ENCODE measurements at regions not wholly inside any gene's neighbourhood (a gene's known extent, or its start where the extent isn't known, plus 50 kb on each side); places are given as distances from the start of the nearest gene placed in this dataset.
"Not testable (repeated sequence)": the region's sequence is repeated elsewhere in the genome, so short reads cannot be mapped to it uniquely, and the experiment has no call there.

GRCh38 chr21:18138507-18138906, 106.1 kb upstream of the CHODL start:
- no peak for DNase-seq (ENCODE audit: low read depth)
- TF ChIP-seq CTCF (IDR thresholded peaks at IDR 0.05; ENCODE audit: control insufficient read depth, insufficient read depth, low read depth, low read length, missing control alignments), result no peak
- no peak overlapping the region for H3K4me3 ChIP-seq (ENCODE audit: control insufficient read depth, low read depth, low read length)

GRCh38 chr21:18129526-18129925, 115.1 kb upstream of the CHODL start:
- H3K4me3 ChIP-seq (ENCODE audit: control insufficient read depth, low read depth, low read length), result no peak overlapping the region
- no peak for DNase-seq (ENCODE audit: low read depth)
- TF ChIP-seq CTCF (IDR thresholded peaks at IDR 0.05; ENCODE audit: control insufficient read depth, insufficient read depth, low read depth, low read length, missing control alignments), result no peak

DNA sequence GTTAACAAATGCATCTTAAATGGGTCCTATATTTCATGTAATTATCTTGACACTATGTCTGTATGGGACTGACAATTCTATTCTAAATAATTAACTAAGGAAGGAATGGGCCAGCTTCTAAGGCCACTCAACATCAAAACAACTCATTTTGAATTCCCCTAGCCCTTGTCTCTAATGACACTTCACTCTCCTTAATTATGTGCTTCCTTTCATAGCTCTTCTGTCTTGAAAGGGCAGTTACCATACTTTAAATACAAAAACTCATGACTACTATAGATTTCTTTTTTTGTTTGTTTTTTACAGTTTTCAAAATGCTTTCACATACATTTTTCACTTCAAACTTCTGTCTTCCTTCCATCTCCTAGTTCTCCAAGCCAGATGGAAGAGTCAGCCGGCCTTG, 126.1 kb upstream of the CHODL start:
- TF ChIP-seq CTCF (IDR thresholded peaks at IDR 0.05; ENCODE audit: control insufficient read depth, insufficient read depth, low read depth, low read length, missing control alignments), result no peak
- DNase-seq (ENCODE audit: low read depth), result no peak
- H3K4me3 ChIP-seq (ENCODE audit: control insufficient read depth, low read depth, low read length), result no peak overlapping the region

DNA sequence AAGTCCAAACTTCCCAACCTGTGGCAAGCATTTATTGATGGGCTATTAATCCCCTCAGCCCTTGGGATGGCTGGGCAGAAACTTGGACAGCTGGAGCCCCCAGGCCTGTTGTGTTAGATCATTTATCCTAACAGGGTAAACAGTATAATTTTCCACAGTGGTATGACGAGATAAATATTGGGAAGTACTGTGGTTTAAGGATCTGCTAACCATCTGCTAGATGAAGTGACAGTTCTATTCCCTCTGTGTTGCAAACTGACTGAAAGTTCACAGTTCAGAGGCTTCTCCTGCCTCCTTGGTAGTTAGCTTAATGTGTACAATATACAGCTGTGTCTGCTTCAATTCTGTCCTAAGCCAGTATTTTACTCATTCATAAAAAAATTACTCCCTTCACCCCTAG, 127.5 kb upstream of the CHODL start:
- TF ChIP-seq CTCF (IDR thresholded peaks at IDR 0.05; ENCODE audit: control insufficient read depth, insufficient read depth, low read depth, low read length, missing control alignments), result no peak
- DNase-seq (ENCODE audit: low read depth), result no peak
- no peak overlapping the region for H3K4me3 ChIP-seq (ENCODE audit: control insufficient read depth, low read depth, low read length)

- no peak for TF ChIP-seq CTCF (IDR thresholded peaks at IDR 0.05; ENCODE audit: control insufficient read depth, insufficient read depth, low read depth, low read length, missing control alignments)
- DNase-seq (ENCODE audit: low read depth), result no peak
- no peak overlapping the region for H3K4me3 ChIP-seq (ENCODE audit: control insufficient read depth, low read depth, low read length)
Measured at GRCh38 chr21:18114810-18115209, 129.8 kb upstream of the CHODL start.

DNA sequence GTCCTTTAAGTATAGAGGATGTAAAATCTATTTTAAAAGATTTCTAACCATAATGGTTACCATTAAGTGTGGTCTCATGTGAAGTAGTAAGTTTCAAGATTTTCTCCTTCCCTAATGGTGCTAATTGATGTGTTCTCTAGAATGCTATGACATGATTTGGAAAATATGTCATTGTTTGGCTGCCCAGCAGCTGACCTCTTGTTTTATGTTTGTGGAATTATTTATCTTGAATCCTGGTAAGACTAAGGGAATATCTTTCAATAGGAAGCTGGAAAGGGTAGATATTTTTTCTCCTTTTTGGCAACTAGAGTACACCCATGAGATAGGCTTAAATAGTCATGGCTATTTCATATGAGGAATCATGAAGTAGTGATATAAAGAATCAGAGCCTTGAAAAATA, 139.8 kb upstream of the CHODL start:
- H3K4me3 ChIP-seq (ENCODE audit: control insufficient read depth, low read depth, low read length), result no peak overlapping the region
- no peak for TF ChIP-seq CTCF (IDR thresholded peaks at IDR 0.05; ENCODE audit: control insufficient read depth, insufficient read depth, low read depth, low read length, missing control alignments)

GRCh38 chr21:18096413-18096812, 148.2 kb upstream of the CHODL start:
- DNase-seq (ENCODE audit: low read depth); H3K4me3 ChIP-seq (ENCODE audit: control insufficient read depth, low read depth, low read length): not testable (repeated sequence)

More for the DNA sequence above, 139.8 kb upstream of the CHODL start:
- no peak for DNase-seq (ENCODE audit: low read depth)
